Lung (tissue), 11 donors: ENCODE measurements at regions not wholly inside any gene's neighbourhood (a gene's known extent, or its start where the extent isn't known, plus 50 kb on each side); places are given as distances from the start of the nearest gene placed in this dataset.
A peak's percentile ranks its signal among the peaks of the same experiment; 100 is the strongest.

Experiments
- ATAC-seq: fragments of 200-7000 bp; cut with Tn5 transposase; one replicate; pipeline ENCODE4 v1.9.1; 2020; ENCODE audit warnings: moderate number of reproducible peaks; ENCODE audit not compliant: insufficient read depth, low FRiP score
- DNase-seq, 3 donors: peaks; one replicate each; pipeline ENCODE4 v3.0.0-alpha.2; 2013 to 2017
- H3K27ac ChIP-seq, 2 donors: one replicate each; pipeline ENCODE4 v1.5.1; 2013; ENCODE audit warnings: mild to moderate bottlenecking in 2 of 2, moderate library complexity in 2 of 2, control low read depth in 1 of 2, inconsistent platforms in 1 of 2, low read depth in 1 of 2, low read length in 1 of 2
- H3K27me3 ChIP-seq, 3 donors: one replicate each; pipeline ENCODE4 v1.5.1; 2013; ENCODE audit warnings: low read length in 2 of 3; ENCODE audit not compliant: control insufficient read depth in 3 of 3, insufficient read depth in 3 of 3
- H3K36me3 ChIP-seq, 4 donors: one replicate each; pipeline ENCODE4 v1.5.1; 2013; ENCODE audit warnings: low read length in 4 of 4, mild to moderate bottlenecking in 1 of 4, moderate library complexity in 1 of 4; ENCODE audit not compliant: control insufficient read depth in 4 of 4, insufficient read depth in 4 of 4
- H3K4me1 ChIP-seq, 5 donors: one replicate each; pipeline ENCODE4 v1.5.1; 2013; ENCODE audit warnings: low read length in 5 of 5, mild to moderate bottlenecking in 2 of 5, moderate library complexity in 1 of 5; ENCODE audit not compliant: control insufficient read depth in 5 of 5, insufficient read depth in 5 of 5
- H3K4me3 ChIP-seq: one replicate; pipeline ENCODE4 v1.5.1; 2013; ENCODE audit warnings: mild to moderate bottlenecking, control low read depth, moderate library complexity
- H3K9ac ChIP-seq, 2 donors: one replicate each; pipeline ENCODE4 v1.5.1; 2013; ENCODE audit warnings: low read length in 2 of 2, control low read depth in 1 of 2; ENCODE audit not compliant: insufficient read depth in 1 of 2
- H3K9me3 ChIP-seq, 4 donors: one replicate each; pipeline ENCODE4 v1.5.1; 2013; ENCODE audit warnings: low read length in 3 of 4, mild to moderate bottlenecking in 1 of 4, moderate library complexity in 1 of 4; ENCODE audit not compliant: control insufficient read depth in 4 of 4, insufficient read depth in 3 of 4
- CTCF ChIP-seq: IDR thresholded peaks from 2 replicates; pipeline ENCODE4 v1.5.1; 2012; ENCODE audit warnings: mild to moderate bottlenecking; ENCODE audit errors: control extremely low read depth, extremely low read depth
- WGBS, 2 donors: extraction: QIAGEN DNeasy Blood & Tissue Kit; methylation state at CpG; one replicate each; pipeline ENCODE4 v1.1.7; 2013; 5-methylcytosine and 5-hydroxymethylcytosine counted together
- donor health status: control.
- donor health status: control.
- donor health status: Bipolar disorder and iron deficiency.
- donor health status: healthy.
- donor health status: DM: yes; HTN: yes; CAD: no.

- no peak overlapping the region for H3K4me3 ChIP-seq
- no peak for TF ChIP-seq CTCF
- ATAC-seq (no peak), DNase-seq (peak; percentile 82 to 87 (median 86))
- 35 to 46% methylated on average over 7 of the region's 7 CpGs for WGBS, 2 donors
- H3K27ac ChIP-seq, result no peak overlapping the region
- H3K36me3 ChIP-seq, result no peaks in the 10 kb centered on the region
- H3K9me3 ChIP-seq, result no peaks in the 10 kb centered on the region
- no peak overlapping the region for H3K9ac ChIP-seq
- peaks cover 0 to 67% (median 32%) of the 10 kb centered on the region in 5 donors for H3K4me1 ChIP-seq
- no peaks in the 10 kb centered on the region for H3K27me3 ChIP-seq
Measured at GRCh38 chr14:76926521-76927251, 100.5 kb downstream of the LRRC74A start.

- Histone ChIP-seq H3K4me1 (peaks cover 6 to 75% (median 40%) of the 10 kb centered on the region in 5 donors), H3K27me3 (no peaks in the 10 kb centered on the region), H3K4me3 (no peak overlapping the region), H3K9me3 (no peaks in the 10 kb centered on the region), H3K9ac (no peak overlapping the region), H3K27ac (no peak overlapping the region), H3K36me3 (no peaks in the 10 kb centered on the region)
- no peak for DNase-seq
- 88 to 89% methylated on average over 9 of the region's 9 CpGs for WGBS, 2 donors
- no peak for TF ChIP-seq CTCF
- ATAC-seq, result no peak
Measured at GRCh38 chr14:76925097-76925441, 98.9 kb downstream of the LRRC74A start.

- H3K9ac ChIP-seq, result no peak overlapping the region
- H3K9me3 ChIP-seq, result no peaks in the 10 kb centered on the region
- no peaks in the 10 kb centered on the region for H3K27me3 ChIP-seq
- no peak for TF ChIP-seq CTCF
- no peak overlapping the region for H3K27ac ChIP-seq
- peak; percentile 88 to 91 (median 91) for DNase-seq
- WGBS, 2 donors, result 55 to 61% methylated on average over 15 of the region's 15 CpGs
- ATAC-seq, result no peak
- peaks cover 12 to 74% (median 39%) of the 10 kb centered on the region in 5 donors for H3K4me1 ChIP-seq
- no peak overlapping the region for H3K4me3 ChIP-seq
- no peaks in the 10 kb centered on the region for H3K36me3 ChIP-seq
Measured at GRCh38 chr14:76924371-76925096, 98.3 kb downstream of the LRRC74A start.
